ENCODE measurements at regions not wholly inside any gene's neighbourhood (a gene's known extent, or its start where the extent isn't known, plus 50 kb on each side); places are given as distances from the start of the nearest gene placed in this dataset.

DNA sequence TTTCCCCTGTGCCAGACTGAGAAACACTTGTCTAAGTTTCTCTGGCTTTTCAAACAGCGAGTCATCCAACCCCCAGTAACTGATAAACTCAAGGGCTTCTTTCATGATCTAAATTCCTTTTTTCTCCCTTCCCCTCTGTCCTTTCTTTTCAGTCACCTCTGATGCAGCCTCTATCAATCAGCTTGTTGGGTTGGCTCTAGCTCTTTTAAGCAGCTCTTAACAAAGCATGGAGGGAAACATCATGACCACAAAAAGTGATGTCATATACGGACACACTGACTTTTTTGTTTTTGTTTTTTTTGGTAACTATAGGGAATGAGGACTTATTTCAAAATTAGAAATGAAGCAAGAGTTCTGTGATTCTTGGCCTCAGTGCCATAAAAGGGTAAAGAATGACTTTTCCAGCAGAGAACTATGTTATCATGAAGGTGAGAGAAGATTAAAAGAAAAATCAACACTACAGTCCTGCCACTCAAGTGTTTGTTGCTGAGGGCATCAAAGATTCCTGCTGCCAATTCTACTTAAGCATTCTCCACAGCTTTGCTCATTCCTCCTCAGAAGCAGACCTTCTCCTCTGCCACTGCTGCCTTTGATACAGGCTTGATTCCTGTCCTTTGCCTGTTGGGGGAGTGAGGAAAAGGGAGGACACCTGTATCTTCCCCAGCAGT, 457.0 kb upstream of the ONECUT1 start:
- Mint-ChIP-seq H3K9me3 (no peaks in the 10 kb centered on the region), H3K27ac (no peak overlapping the region), H3K36me3 (ENCODE audit: low read depth) (no peaks in the 10 kb centered on the region), H3K4me1 (ENCODE audit: low read depth) (no peaks in the 10 kb centered on the region), H3K27me3 (no peaks in the 10 kb centered on the region), H3K4me3 (no peak overlapping the region)
- intact Hi-C loops (cut with micrococcal nuclease), result no loop called here

DNA sequence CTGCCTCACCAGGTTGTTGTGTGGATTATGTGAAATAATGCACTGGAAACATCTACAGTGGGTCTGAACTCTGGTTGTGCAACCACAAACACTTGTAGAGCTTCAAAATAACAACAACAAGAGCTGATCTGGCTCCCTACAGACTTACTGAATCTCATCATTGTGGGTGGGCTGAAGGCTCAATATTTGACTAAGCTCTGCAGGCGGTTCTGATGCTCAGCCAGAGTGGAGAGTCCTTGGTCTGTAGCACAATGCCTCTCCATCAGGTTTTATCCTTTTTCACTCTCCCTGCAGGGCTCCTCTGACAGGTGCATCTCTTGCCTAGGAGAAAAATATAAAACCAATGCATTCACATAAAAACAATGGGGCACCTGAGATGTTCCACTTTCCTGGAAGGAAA, 456.3 kb upstream of the ONECUT1 start:
- no peak overlapping the region for H3K4me3 Mint-ChIP-seq
- intact Hi-C loops (cut with micrococcal nuclease), result no loop called here
- H3K4me1 Mint-ChIP-seq (ENCODE audit: low read depth), result no peaks in the 10 kb centered on the region
- no peaks in the 10 kb centered on the region for H3K36me3 Mint-ChIP-seq (ENCODE audit: low read depth)
- no peak overlapping the region for H3K27ac Mint-ChIP-seq
- no peaks in the 10 kb centered on the region for H3K9me3 Mint-ChIP-seq
- H3K27me3 Mint-ChIP-seq, result no peaks in the 10 kb centered on the region

DNA sequence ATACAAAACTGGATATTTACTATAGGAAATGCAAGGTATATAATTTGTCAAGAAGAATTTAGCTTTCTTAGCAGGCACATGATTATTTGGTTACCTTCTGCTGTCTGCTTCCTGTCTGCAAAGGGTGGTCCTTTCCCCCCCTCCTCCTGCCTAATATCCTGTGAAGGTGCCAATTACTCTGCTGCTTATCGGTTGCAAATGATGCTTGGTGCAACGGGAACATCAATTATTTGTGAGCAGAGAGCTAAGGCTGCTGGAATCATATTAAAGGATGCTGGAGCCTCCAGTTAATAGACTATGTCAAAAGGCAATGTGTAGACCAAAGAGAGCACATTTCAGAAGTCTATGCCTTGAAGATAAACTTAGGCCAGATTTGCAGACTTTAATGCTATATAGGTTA, 443.7 kb upstream of the ONECUT1 start:
- Mint-ChIP-seq H3K9me3 (no peaks in the 10 kb centered on the region), H3K27ac (no peak overlapping the region), H3K4me3 (no peak overlapping the region), H3K4me1 (ENCODE audit: low read depth) (no peaks in the 10 kb centered on the region), H3K27me3 (no peaks in the 10 kb centered on the region), H3K36me3 (ENCODE audit: low read depth) (no peaks in the 10 kb centered on the region)
- intact Hi-C loops (cut with micrococcal nuclease), result no loop called here

DNA sequence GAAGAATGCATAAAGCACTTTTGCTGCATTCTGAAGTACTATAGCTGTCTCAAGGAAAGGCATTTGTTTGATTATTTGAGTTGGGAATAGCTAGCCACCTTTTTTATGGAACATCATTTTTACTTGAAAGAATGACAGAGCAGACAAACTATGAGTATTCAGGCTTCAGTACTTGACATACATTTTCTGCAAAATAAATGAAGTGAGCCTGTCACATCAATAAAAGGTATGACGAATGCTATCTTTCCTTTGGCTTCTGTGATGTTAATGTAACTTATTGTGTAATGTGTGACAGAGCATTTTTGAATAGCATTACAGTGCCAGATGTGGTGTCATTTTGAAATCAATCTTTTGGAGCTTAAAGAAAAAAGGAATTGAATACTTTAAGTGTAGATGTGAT, 440.3 kb upstream of the ONECUT1 start:
- H3K36me3 Mint-ChIP-seq (ENCODE audit: low read depth), result no peaks in the 10 kb centered on the region
- H3K4me1 Mint-ChIP-seq (ENCODE audit: low read depth), result no peaks in the 10 kb centered on the region
- intact Hi-C loops (cut with micrococcal nuclease), result no loop called here
- H3K27ac Mint-ChIP-seq, result no peak overlapping the region
- H3K4me3 Mint-ChIP-seq, result no peak overlapping the region
- no peaks in the 10 kb centered on the region for H3K27me3 Mint-ChIP-seq
- no peaks in the 10 kb centered on the region for H3K9me3 Mint-ChIP-seq

DNA sequence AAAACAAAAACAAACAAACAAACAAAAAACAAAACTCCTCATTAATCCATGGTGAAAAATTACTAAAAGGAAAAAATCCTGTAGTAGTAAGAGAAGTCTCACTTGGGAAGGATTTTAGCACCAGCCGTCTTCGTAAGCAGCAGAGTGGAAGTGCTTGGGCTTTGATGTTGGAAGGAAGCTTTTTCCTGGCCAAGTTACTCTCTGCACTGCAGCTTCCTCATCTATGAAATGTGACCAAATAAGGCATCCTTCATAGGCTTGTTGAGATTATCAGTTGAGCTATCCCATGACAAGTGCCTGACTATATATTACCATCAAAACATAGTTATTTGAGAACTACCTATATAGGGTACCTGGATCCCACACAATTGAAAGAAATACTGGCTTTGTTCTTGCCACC, 436.4 kb upstream of the ONECUT1 start:
- Mint-ChIP-seq H3K9me3 (peaks cover 17% of the 10 kb centered on the region), H3K27ac (no peak overlapping the region), H3K4me1 (ENCODE audit: low read depth) (no peaks in the 10 kb centered on the region), H3K4me3 (no peak overlapping the region), H3K27me3 (no peaks in the 10 kb centered on the region), H3K36me3 (ENCODE audit: low read depth) (no peaks in the 10 kb centered on the region)
- intact Hi-C loops (cut with micrococcal nuclease), result no loop called here

DNA sequence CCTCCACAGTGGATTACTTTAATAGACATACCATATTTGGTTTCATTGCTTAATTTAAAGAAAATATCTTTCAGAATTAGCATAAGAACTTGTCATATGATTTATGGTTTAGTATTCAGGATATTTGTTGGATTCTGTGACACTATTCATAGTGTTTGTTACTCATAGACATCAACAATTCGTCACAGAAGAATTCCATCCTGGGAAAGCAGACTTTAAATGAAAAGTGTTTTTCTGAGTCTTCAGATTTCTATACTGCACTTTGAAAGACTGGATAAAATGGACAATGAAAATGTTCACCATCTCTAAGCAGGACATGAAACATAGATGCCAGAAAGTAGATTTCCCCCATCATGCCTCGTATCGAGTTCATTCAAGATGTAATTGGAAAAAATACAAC, 435.6 kb upstream of the ONECUT1 start:
- no peak overlapping the region for H3K4me3 Mint-ChIP-seq
- H3K4me1 Mint-ChIP-seq (ENCODE audit: low read depth), result no peaks in the 10 kb centered on the region
- H3K27ac Mint-ChIP-seq, result no peak overlapping the region
- H3K36me3 Mint-ChIP-seq (ENCODE audit: low read depth), result no peaks in the 10 kb centered on the region
- H3K9me3 Mint-ChIP-seq, result peaks cover 17% of the 10 kb centered on the region
- no peaks in the 10 kb centered on the region for H3K27me3 Mint-ChIP-seq
- intact Hi-C loops (cut with micrococcal nuclease), result no loop called here

DNA sequence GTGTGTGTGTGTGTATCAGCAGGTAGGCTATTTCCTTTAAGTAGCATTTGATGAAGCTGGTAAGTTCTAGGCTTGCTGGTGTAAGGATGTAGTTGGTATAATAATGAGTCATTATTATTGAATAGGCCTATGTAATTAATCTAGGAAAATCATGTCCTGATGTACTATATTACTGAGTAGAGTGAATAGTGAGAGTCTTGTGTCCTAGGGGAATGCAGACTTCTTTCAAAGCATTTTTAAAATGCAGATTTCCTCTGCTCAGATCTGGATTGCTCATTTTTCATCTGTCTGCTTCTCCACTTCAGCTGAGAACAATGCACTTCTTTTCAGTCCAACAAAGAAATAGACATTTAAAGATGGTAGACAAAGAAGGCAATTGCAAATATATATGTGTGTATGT, 434.2 kb upstream of the ONECUT1 start:
- Mint-ChIP-seq H3K4me1 (ENCODE audit: low read depth) (no peaks in the 10 kb centered on the region), H3K36me3 (ENCODE audit: low read depth) (no peaks in the 10 kb centered on the region), H3K27ac (no peak overlapping the region), H3K9me3 (peaks cover 17% of the 10 kb centered on the region), H3K4me3 (no peak overlapping the region), H3K27me3 (no peaks in the 10 kb centered on the region)
- intact Hi-C loops (cut with micrococcal nuclease), result no loop called here

DNA sequence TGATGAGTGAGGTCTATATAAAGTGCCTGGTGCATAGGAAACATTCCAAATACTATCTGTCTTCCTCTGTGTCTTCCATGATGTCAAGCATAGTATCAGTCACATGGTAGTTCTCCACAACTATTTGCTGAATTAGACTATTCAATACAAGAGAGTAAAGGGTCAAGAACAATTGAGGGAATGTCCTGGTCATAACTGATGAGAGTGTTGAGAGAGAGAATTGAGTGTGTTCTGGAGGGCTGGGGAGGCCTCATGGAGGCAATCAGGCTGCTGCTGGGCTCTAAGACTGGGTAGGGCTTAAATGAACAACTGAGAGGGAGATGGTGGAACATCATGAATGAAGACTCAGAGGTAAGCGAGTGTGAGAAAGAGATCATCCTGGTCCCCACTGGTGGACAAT, 433.7 kb upstream of the ONECUT1 start:
- H3K27me3 Mint-ChIP-seq, result no peaks in the 10 kb centered on the region
- no peak overlapping the region for H3K4me3 Mint-ChIP-seq
- H3K4me1 Mint-ChIP-seq (ENCODE audit: low read depth), result no peaks in the 10 kb centered on the region
- H3K36me3 Mint-ChIP-seq (ENCODE audit: low read depth), result no peaks in the 10 kb centered on the region
- H3K9me3 Mint-ChIP-seq, result peaks cover 17% of the 10 kb centered on the region
- intact Hi-C loops (cut with micrococcal nuclease), result no loop called here
- H3K27ac Mint-ChIP-seq, result no peak overlapping the region

DNA sequence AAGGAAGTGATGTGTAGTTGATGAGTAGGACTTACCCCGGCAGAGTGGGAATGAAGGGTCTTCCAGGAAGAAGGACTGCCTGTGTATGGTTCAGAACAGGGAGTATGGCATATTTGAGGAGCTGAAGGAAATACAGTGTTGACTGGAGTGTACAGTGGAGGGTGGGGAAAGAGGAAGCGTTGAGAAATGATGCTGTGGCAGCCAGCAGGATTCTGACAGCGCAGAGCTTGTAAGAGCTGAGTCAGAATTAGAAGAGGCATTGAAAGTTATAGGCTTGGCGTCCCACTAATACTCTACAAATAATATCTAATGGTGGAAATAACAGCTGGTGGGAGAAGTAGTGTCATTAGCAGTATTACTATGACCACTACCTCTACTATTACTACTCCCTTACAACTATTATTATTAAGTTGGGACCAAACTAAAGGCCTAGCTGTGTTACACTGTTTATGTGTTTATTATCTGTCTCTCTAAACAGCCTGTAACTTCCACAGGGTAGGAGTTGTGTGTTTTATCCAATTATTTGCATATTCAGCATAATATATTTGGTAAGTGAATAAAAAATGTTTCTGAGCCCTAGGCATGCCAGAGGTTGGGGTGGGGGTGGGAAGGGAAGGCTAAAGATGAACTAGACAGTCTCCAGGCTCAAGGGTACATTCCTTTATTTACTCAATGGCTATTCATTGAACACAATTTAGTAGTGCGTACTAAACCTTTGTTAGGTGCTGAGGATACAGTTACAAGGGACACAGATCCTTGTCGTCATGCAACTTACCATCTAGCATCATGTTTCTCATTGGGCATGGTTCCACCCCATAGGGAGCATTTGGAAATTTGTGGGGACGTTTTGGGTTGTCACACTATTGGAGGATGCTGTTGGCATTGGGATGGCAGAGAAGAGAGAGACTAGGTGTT, 428.8 kb upstream of the ONECUT1 start:
- Mint-ChIP-seq H3K27ac (no peak overlapping the region), H3K4me1 (ENCODE audit: low read depth) (no peaks in the 10 kb centered on the region), H3K36me3 (ENCODE audit: low read depth) (no peaks in the 10 kb centered on the region), H3K9me3 (peaks cover 14% of the 10 kb centered on the region), H3K4me3 (no peak overlapping the region), H3K27me3 (peaks cover 2% of the 10 kb centered on the region)
- intact Hi-C loops (cut with micrococcal nuclease), result no loop called here

DNA sequence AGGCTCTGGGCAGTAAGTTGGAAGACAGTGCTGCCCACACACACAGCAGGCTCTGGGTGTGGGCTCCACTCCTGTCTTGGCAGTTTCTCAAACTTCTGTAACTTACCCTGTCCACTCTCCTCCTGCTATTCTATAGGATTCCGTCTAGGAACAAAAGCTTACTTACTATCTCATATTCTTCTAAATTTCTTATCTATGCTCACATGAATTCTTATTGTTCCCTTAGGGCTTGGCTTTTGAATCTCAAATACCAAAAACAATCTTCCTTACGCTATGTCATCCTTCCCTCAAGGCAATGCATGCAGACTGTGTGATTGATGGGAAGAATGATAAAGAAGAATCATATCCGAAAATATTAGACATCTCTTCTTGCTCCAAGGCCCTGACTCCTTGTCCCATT, 425.9 kb upstream of the ONECUT1 start:
- Mint-ChIP-seq H3K4me3 (no peak overlapping the region), H3K27ac (no peak overlapping the region), H3K27me3 (peaks cover 2% of the 10 kb centered on the region), H3K9me3 (no peaks in the 10 kb centered on the region), H3K36me3 (ENCODE audit: low read depth) (no peaks in the 10 kb centered on the region), H3K4me1 (ENCODE audit: low read depth) (no peaks in the 10 kb centered on the region)
- intact Hi-C loops (cut with micrococcal nuclease), result no loop called here

DNA sequence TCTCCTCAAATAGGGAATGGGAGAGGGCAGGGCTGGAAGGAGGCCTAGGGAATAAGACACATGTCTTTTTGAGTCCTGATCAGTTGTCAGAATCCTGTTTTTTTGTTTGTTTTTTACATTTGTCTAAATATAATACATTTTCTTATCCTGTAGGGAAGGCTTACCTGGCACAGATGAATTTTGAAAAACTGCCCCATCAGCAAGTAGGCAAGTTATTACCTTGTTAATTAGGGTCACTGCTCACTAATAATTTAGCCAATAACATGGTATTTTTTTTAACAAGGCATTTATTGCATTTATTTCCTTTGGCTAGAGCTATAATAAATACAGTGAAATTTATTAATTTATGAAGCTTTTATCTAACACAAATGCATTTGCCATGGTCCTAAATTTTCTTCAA, 423.2 kb upstream of the ONECUT1 start:
- no peak overlapping the region for H3K27ac Mint-ChIP-seq

DNA sequence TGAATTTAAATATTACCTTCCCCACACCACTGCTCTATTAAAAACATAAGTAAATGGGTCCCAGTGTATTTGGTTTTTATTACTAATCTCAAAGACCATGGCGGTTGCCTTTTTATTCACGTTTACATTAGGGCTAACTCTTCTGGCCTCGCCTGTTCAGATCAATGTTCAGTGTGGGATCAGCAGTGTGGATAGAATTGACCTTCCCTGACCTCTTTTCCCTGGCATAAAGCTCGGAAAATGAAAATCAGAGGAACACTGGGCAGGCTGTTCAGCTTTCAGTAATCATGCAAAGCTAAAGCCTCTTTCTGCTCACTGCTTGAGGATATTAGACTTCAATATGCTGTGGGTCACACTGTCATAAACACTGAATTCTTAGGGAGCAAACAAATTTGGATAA, 422.6 kb upstream of the ONECUT1 start:
- no peaks in the 10 kb centered on the region for H3K36me3 Mint-ChIP-seq (ENCODE audit: low read depth)
- H3K4me1 Mint-ChIP-seq (ENCODE audit: low read depth), result no peaks in the 10 kb centered on the region
- H3K27ac Mint-ChIP-seq, result no peak overlapping the region
- H3K27me3 Mint-ChIP-seq, result peaks cover 2% of the 10 kb centered on the region
- H3K9me3 Mint-ChIP-seq, result no peaks in the 10 kb centered on the region
- H3K4me3 Mint-ChIP-seq, result no peak overlapping the region
- intact Hi-C loops (cut with micrococcal nuclease), result no loop called here

More for the DNA sequence above, 423.2 kb upstream of the ONECUT1 start:
- intact Hi-C loops (cut with micrococcal nuclease), result no loop called here
- H3K4me1 Mint-ChIP-seq (ENCODE audit: low read depth), result no peaks in the 10 kb centered on the region
- H3K27me3 Mint-ChIP-seq, result peaks cover 2% of the 10 kb centered on the region
- no peak overlapping the region for H3K4me3 Mint-ChIP-seq
- no peaks in the 10 kb centered on the region for H3K9me3 Mint-ChIP-seq
- H3K36me3 Mint-ChIP-seq (ENCODE audit: low read depth), result no peaks in the 10 kb centered on the region

DNA sequence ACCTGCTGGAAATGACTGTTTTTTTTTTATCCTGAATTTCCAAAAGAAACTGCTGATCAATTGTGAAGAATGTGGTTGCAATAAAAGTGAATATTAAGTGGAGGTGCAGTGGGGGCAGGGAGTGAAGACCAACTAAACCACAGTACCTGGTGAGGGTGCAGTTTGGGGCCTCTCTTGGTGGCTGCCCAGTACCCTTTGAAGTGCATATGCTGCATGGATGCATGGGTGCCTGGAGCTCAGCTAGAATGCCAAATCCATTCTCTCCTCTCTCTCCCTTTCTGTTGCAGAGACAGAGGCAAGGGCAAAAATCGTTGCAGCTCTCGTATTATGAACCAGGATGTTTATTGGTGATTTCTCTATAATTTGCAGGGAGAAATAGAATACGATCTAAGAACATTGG, 420.5 kb upstream of the ONECUT1 start:
- Mint-ChIP-seq H3K4me3 (no peak overlapping the region), H3K27me3 (no peaks in the 10 kb centered on the region)

DNA sequence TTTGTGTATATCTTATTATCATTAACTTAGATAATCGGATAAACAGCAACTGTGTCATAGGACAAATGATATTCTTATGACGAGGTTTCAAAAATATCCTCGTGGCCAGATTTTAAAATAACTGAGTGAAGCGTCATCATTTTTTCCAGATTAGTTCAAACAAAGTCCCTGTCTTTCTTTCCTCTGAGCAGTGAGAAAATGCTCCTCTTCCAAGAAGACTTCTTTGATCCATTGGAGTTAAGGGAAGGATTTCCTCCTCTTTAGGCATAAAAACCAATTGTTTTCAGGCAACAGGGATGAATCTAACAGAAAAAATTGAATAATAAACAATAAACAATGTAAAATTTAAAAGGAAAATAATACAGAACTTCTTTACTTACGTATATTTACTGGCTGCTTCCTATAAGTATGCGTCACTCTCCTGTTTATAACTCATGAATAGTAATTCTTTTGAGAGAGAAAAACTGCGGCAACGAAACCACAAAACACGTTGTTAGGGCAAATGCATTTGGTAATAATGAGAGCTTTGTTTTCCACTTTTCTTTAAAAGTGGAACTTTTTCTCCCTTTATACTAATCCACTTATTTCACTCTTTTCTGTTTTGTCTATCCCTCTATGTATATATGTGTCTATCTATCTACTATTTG, 419.4 kb upstream of the ONECUT1 start:
- H3K36me3 Mint-ChIP-seq (ENCODE audit: low read depth), result no peaks in the 10 kb centered on the region
- no peaks in the 10 kb centered on the region for H3K27me3 Mint-ChIP-seq
- H3K4me3 Mint-ChIP-seq, result no peak overlapping the region
- intact Hi-C loops (cut with micrococcal nuclease), result no loop called here
- H3K27ac Mint-ChIP-seq, result no peak overlapping the region
- H3K9me3 Mint-ChIP-seq, result no peaks in the 10 kb centered on the region
- H3K4me1 Mint-ChIP-seq (ENCODE audit: low read depth), result no peaks in the 10 kb centered on the region

More for the DNA sequence above, 420.5 kb upstream of the ONECUT1 start:
- Mint-ChIP-seq H3K36me3 (ENCODE audit: low read depth) (no peaks in the 10 kb centered on the region), H3K9me3 (no peaks in the 10 kb centered on the region), H3K27ac (no peak overlapping the region), H3K4me1 (ENCODE audit: low read depth) (no peaks in the 10 kb centered on the region)
- intact Hi-C loops (cut with micrococcal nuclease), result no loop called here
